ENCODE measurements at regions not wholly inside any gene's neighbourhood (a gene's known extent, or its start where the extent isn't known, plus 50 kb on each side); places are given as distances from the start of the nearest gene placed in this dataset.

DNA sequence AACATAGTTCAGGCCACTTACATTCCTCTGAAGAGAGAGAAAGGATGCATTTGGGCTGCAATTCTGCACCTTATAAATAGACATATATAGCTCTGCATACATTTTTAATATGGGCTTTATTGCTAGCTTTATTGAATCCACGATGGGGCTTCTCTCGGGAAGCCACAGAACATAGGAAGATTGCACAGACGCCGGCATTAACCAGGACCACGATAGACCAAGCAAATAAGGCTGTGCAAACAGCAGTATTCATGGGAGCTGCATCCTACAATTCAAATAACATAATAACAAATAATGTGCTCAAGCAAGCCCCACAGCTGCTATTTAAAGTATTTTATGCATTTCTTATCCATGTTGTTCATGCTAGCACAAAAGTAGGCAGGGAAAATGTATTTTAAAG lies 432.3 kb downstream of the TMEM114 start:
- TF ChIP-seq CTCF (IDR thresholded peaks at IDR 0.05; ENCODE audit: borderline replicate concordance, insufficient read depth, low read depth, low read length), result no peak
- no peak overlapping the region for H3K4me3 ChIP-seq (ENCODE audit: low read depth, low read length)

GRCh38 chr16:8155275-8155674 lies 435.0 kb downstream of the TMEM114 start:
- H3K4me3 ChIP-seq (ENCODE audit: low read depth, low read length), result no peak overlapping the region
- no peak for TF ChIP-seq CTCF (IDR thresholded peaks at IDR 0.05; ENCODE audit: borderline replicate concordance, insufficient read depth, low read depth, low read length)

DNA sequence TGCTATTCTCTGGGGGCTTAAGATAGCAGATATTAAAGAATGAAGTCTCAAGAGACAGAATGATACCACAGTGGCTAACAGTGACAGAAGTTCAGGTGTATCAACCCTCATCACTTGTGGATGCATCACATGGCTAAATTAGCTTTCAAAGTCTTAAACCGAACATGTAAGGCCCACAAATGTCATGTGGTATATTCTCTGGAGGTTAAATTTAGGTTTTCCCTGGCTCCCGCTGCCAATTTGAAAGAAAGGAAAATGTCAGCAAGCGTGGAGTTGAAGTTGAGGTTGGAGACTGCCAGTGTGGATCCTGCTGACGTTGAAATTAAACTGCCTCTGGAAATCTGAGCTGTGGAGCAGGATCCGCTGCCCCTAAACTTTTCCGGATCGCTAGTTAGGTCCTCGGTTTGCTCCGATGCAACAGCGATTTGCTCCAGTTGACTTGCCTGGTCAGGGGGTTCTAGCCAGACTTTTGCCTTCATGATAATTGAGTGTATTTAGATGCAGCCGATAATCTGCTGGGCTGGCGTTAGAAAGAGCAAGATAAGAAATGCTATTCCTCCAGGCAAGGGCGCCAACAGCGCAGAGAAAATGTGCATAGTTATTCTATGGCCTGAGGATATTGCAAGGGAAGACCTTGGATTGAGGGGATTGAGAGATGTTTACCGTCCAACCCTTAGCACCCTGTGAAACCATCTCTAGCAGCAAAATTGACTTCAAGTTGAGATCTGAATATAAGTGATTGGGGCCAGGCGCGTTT lies 443.9 kb downstream of the TMEM114 start:
- no peak overlapping the region for H3K4me3 ChIP-seq (ENCODE audit: low read depth, low read length)
- no peak for TF ChIP-seq CTCF (IDR thresholded peaks at IDR 0.05; ENCODE audit: borderline replicate concordance, insufficient read depth, low read depth, low read length)

GRCh38 chr16:8138666-8139065 lies 451.6 kb downstream of the TMEM114 start:
- no peak for TF ChIP-seq CTCF (IDR thresholded peaks at IDR 0.05; ENCODE audit: borderline replicate concordance, insufficient read depth, low read depth, low read length)
- H3K4me3 ChIP-seq (ENCODE audit: low read depth, low read length), result no peak overlapping the region

GRCh38 chr16:8137606-8138005 lies 452.7 kb downstream of the TMEM114 start:
- no peak for TF ChIP-seq CTCF (IDR thresholded peaks at IDR 0.05; ENCODE audit: borderline replicate concordance, insufficient read depth, low read depth, low read length)
- H3K4me3 ChIP-seq (ENCODE audit: low read depth, low read length), result no peak overlapping the region

DNA sequence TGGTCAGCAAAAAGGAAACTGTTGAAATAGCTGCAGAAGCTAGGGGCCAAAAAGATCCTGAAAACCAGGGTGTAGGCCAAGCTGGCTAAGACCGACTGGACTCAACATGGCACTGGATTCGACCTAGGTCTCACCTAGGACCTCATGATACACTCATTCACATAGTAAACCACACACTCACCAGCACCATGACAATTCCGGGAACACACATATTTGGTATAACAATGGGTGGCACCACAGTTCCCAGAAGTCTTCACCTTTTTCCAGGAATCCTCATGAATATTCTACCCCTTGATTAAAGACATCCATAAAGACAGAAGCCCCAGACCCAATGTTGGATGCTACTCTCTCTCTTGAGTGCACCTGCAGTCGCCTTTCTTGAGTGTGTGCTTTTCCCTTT lies 460.1 kb downstream of the TMEM114 start:
- H3K4me3 ChIP-seq (ENCODE audit: low read depth, low read length), result no peak overlapping the region
- TF ChIP-seq CTCF (IDR thresholded peaks at IDR 0.05; ENCODE audit: borderline replicate concordance, insufficient read depth, low read depth, low read length), result no peak

GRCh38 chr16:8127070-8127469 lies 463.2 kb downstream of the TMEM114 start:
- no peak for TF ChIP-seq CTCF (IDR thresholded peaks at IDR 0.05; ENCODE audit: borderline replicate concordance, insufficient read depth, low read depth, low read length)
- no peak overlapping the region for H3K4me3 ChIP-seq (ENCODE audit: low read depth, low read length)
